Common myeloid progenitor, CD34-positive (primary cell): ENCODE measurements at regions not wholly inside any gene's neighbourhood (a gene's known extent, or its start where the extent isn't known, plus 50 kb on each side); places are given as distances from the start of the nearest gene placed in this dataset.

ENCODE experiments used
- CTCF ChIA-PET: fragments of 350-600 bp; sonication (Branson Sonifier 250); formaldehyde crosslinking; loops from one replicate; lab custom pipeline; 2021; ENCODE audit warnings: antibody characterized with exemption; lab: Charles Lee
- POLR2A ChIA-PET: fragments of 350-600 bp; sonication (Branson Sonifier 250); formaldehyde crosslinking; loops from one replicate; lab custom pipeline; 2021; ENCODE audit warnings: antibody characterized with exemption; lab: Charles Lee
- DNase-seq, 3 donors: peaks; one replicate each; pipeline versions ENCODE4 v3.0.0 to v3.0.0-alpha.2; 2013
- H3K27ac ChIP-seq, 2 experiments: 1 replicate in 1 of 2; 2 replicates in 1 of 2; pipeline ENCODE4 v1.7.0; 2013; ENCODE audit warnings: inconsistent platforms in 2 of 2, low read length in 2 of 2, mild to moderate bottlenecking in 2 of 2, low read depth in 1 of 2, moderate library complexity in 1 of 2; ENCODE audit not compliant: severe bottlenecking in 2 of 2, insufficient read depth in 1 of 2, poor library complexity in 1 of 2
- H3K27me3 ChIP-seq, 5 experiments: replicated peaks in 2 of 5; 1 replicate in 3 of 5; 2 replicates in 2 of 5; pipeline versions ENCODE4 v1.6.1 to v1.7.0; 2013; ENCODE audit warnings: low read length in 4 of 5, mild to moderate bottlenecking in 2 of 5, moderate library complexity in 2 of 5, inconsistent platforms in 1 of 5; ENCODE audit not compliant: insufficient read depth in 5 of 5, control insufficient read depth in 4 of 5
- H3K36me3 ChIP-seq, 4 experiments: 1 replicate in 2 of 4; 2 replicates in 2 of 4; pipeline versions ENCODE4 v1.6.1 to v1.7.0; 2013; ENCODE audit warnings: low read length in 3 of 4, control low read depth in 1 of 4, mild to moderate bottlenecking in 1 of 4; ENCODE audit not compliant: control insufficient read depth in 4 of 4, insufficient read depth in 4 of 4
- H3K4me1 ChIP-seq, 4 experiments: 1 replicate in 3 of 4; 2 replicates in 1 of 4; pipeline versions ENCODE4 v1.6.1 to v1.7.1; 2013; ENCODE audit warnings: low read length in 3 of 4, mild to moderate bottlenecking in 3 of 4, control low read depth in 1 of 4, inconsistent platforms in 1 of 4, moderate library complexity in 1 of 4; ENCODE audit not compliant: control insufficient read depth in 4 of 4, insufficient read depth in 4 of 4; ENCODE audit errors: control extremely low read depth in 1 of 4
- H3K4me3 ChIP-seq, 7 experiments: 1 replicate in 4 of 7; 2 replicates in 3 of 7; pipeline versions ENCODE4 v1.5.1 to v1.7.0; 2013; ENCODE audit warnings: mild to moderate bottlenecking in 7 of 7, low read length in 6 of 7, moderate library complexity in 6 of 7, inconsistent platforms in 2 of 7, low read depth in 2 of 7, control low read depth in 1 of 7; ENCODE audit not compliant: insufficient read depth in 4 of 7, control insufficient read depth in 1 of 7; ENCODE audit errors: extremely low read depth in 1 of 7
- H3K9me3 ChIP-seq, 5 experiments: 1 replicate in 4 of 5; 2 replicates in 1 of 5; pipeline versions ENCODE4 v1.6.1 to v1.7.1; 2013; ENCODE audit warnings: low read length in 4 of 5, mild to moderate bottlenecking in 2 of 5, inconsistent platforms in 1 of 5, low read depth in 1 of 5, moderate library complexity in 1 of 5; ENCODE audit not compliant: control insufficient read depth in 4 of 5, insufficient read depth in 2 of 5; ENCODE audit errors: control extremely low read depth in 1 of 5
- WGBS: methylation state at CpG from one replicate; pipeline ENCODE4 v1.1.5; 2013; ENCODE audit not compliant: insufficient coverage; 5-methylcytosine and 5-hydroxymethylcytosine counted together

DNA sequence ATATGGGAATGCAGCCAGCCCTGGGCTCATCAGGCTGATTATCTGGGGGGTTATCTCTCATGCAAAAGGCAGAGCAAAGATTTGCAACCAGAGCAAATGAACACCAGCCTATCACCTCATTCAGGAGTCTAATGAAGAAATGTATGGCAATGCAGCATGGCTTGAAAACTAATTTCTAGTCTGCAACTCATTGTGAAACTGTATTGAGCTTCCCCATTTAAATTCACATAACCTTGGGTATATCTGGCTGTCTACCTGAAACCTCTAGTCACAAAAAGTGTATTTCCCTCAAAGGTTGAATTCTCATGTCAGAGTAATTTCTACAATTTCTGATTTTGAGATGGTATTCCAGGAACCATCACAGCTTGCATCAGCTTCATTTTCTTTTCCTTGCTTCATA is 240.0 kb downstream of the SDHAF3 start:
- Histone ChIP-seq H3K27ac (no peak overlapping the region), H3K36me3 (no peaks in the 10 kb centered on the region), H3K27me3 (no peaks in the 10 kb centered on the region), H3K4me3 (no peak overlapping the region), H3K9me3 (no peaks in the 10 kb centered on the region), H3K4me1 (no peaks in the 10 kb centered on the region)
- DNase-seq, result no peak
- POLR2A ChIA-PET, result no interaction called here
- CTCF ChIA-PET, result no interaction called here

DNA sequence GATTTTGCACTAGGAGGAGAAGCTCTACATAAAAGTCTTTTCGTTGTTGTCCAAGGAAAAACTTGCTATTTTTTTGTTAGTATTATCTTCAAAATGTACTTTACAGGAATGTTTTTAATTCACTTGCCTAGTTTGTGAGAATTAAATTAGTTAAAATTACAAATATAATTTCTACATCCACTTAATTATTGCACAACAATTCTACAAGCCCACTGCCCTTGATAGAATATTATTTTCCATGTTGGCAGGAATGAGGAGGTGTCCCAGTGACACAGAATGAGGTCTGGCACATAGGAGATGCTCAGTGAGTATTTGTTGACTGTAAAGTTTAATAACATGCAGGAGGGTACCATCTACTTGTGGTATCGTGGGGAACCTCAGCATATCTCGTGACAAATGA is 255.4 kb downstream of the SDHAF3 start:
- no CpG with 5 or more reads among the region's 3 CpGs for WGBS
- ChIA-PET CTCF (no interaction called here), POLR2A (no interaction called here)
- no peak overlapping the region for H3K4me3 ChIP-seq
- no peaks in the 10 kb centered on the region for H3K27me3 ChIP-seq
- H3K4me1 ChIP-seq, result no peaks in the 10 kb centered on the region
- H3K36me3 ChIP-seq, result no peaks in the 10 kb centered on the region
- no peak overlapping the region for H3K27ac ChIP-seq
- no peaks in the 10 kb centered on the region for H3K9me3 ChIP-seq
- no peak for DNase-seq

DNA sequence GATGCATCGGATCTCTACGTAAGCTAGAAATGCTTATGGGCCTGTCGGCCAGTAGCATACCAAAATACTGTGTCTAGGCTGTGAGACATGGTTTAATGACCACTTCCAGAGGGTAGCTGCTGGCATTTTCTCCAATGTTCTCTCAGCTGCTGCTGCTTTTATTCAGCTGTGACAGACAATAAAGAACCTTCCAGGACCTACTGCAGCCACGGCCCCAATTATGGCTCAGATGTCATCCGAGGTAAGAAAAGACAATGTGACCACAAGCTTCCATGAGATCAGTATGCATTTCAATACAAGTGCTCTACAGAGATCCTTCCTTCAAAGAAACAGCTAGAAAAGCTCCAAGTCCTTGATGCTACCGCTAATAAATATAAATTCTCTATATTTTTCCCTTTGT is 256.2 kb downstream of the SDHAF3 start:
- ChIA-PET POLR2A (no interaction called here), CTCF (interaction anchor here (1.1 kb wide), 1 partner anchor 22 kb away, joined by 3 read pairs; no protein-coding TSS in a partner anchor)
- Histone ChIP-seq H3K4me1 (no peaks in the 10 kb centered on the region), H3K4me3 (no peak overlapping the region), H3K36me3 (no peaks in the 10 kb centered on the region), H3K27me3 (no peaks in the 10 kb centered on the region), H3K27ac (no peak overlapping the region), H3K9me3 (no peaks in the 10 kb centered on the region)
- 98% methylated on average over 5 of the region's 6 CpGs for WGBS
- no peak for DNase-seq

DNA sequence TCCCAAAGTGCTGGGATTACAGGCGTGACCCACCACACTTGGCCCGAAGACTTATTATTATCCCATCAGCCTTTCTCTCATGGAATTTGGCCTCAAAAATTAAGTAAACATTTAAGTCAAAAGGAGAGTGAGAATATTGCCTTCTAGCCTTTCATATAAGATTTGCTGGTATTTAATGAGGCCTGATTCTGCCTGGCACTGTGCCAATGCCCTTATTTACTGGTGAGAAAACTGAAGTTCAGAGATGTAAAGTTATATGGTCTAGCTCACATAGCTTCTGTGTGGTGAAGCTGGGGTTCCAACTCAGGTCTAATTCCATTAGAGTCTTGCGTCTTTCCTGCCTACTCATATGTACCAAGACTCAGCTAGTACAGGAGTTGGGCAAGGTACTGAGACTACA is 260.2 kb downstream of the SDHAF3 start:
- 100% methylated on average over 1 of the region's 3 CpGs for WGBS
- H3K4me1 ChIP-seq, result no peaks in the 10 kb centered on the region
- DNase-seq, result no peak
- H3K36me3 ChIP-seq, result no peaks in the 10 kb centered on the region
- POLR2A ChIA-PET, result no interaction called here
- H3K4me3 ChIP-seq, result no peak overlapping the region
- no peaks in the 10 kb centered on the region for H3K27me3 ChIP-seq
- CTCF ChIA-PET, result no interaction called here
- no peak overlapping the region for H3K27ac ChIP-seq
- no peaks in the 10 kb centered on the region for H3K9me3 ChIP-seq

DNA sequence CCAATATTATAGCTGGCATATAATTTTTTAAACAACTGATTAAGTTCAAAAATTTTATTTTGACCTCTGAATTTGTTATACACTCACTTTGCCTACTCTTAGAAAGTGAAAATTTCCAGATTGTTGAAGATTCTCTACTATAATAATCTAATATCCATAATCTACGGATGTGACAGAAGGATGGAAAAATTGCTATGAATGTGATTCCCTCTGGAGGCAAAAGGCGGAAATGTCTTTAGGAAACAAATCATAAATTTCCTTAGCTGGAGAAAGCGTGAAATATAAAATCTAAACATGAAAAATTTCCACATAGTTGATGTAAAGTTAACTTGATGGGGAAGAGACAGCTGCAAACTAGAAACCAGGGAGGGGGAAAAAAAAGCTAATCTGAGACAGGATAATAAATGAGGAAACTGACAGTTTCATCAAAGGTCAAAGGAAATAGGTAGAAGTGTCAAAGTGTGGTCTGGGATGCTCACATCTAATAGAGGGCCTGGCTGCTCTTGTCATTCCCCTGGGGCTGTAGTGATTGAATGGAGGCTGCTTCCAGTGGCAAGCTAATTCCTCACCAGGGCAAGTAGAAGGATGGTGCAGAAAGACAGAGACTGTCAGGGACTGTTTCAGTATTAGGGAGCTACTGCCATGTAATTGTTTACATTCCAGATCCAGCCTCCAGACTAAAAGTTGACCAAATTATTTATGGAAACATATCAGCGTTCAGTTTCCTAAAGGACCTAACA is 264.5 kb downstream of the SDHAF3 start:
- H3K27me3 ChIP-seq, result no peaks in the 10 kb centered on the region
- no peaks in the 10 kb centered on the region for H3K4me1 ChIP-seq
- CTCF ChIA-PET, result interaction anchor here (0.6 kb wide), 1 partner anchor 126 kb away, joined by 3 read pairs; no protein-coding TSS in a partner anchor
- H3K4me3 ChIP-seq, result no peak overlapping the region
- DNase-seq, result no peak
- H3K27ac ChIP-seq, result no peak overlapping the region
- POLR2A ChIA-PET, result no interaction called here
- no peaks in the 10 kb centered on the region for H3K9me3 ChIP-seq
- WGBS, result 86% methylated on average over 1 of the region's 4 CpGs
- no peaks in the 10 kb centered on the region for H3K36me3 ChIP-seq

DNA sequence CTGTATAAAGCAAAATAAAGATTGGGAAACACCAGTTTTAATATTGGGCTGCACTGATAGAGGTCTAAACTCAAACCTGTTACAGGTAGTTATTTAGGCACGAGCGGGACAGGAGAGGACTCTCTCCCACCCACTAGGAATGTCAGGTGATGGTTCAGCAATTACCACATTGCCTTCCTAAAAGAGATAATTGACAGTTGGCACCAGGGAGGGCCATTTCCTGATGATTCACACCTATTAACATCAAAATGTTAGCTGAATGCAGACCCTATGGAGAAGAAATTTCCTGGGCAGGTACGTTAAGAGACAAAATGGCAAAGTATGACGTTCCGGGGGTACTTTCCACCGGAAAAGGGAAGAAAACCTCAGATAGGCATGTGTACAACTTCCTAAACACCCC is 272.6 kb downstream of the SDHAF3 start:
- Histone ChIP-seq H3K27ac (no peak overlapping the region), H3K4me3 (no peak overlapping the region), H3K9me3 (no peaks in the 10 kb centered on the region), H3K36me3 (no peaks in the 10 kb centered on the region), H3K4me1 (no peaks in the 10 kb centered on the region), H3K27me3 (no peaks in the 10 kb centered on the region)
- no peak for DNase-seq
- POLR2A ChIA-PET, result no interaction called here
- WGBS, result 90% methylated on average over 6 of the region's 6 CpGs
- CTCF ChIA-PET, result no interaction called here

DNA sequence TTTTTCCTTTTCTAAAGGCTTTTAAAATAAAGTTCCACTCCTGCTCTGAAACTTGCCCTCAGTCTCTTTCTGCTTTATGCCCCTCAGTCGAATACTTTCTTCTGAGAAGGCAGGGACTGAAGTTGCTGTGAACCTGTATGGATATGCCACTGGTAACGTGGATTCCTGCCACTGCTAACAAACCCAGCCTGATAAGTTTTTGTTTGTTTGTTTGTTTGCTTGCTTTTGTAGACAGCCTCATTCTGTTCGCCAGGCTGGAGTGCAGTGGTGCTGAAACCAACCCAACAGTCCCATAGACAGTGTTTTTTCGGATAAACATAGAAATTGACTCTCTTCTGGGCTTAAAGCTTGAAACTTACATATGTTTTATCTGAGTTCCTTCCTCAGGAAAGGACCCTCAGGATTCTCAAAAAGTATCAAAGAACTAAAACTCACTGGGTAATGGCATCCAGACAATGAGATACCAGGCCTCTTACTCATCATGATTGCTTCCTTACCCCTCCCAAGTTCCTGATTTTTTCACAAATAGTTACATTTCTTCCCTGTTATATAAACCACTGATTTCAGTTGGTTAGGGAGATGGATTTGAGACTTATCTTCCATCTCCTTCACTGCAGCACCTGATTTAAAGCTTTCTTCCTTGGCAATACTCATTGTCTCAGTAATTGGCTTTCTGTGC is 273.6 kb downstream of the SDHAF3 start:
- no peak for DNase-seq
- Histone ChIP-seq H3K4me3 (no peak overlapping the region), H3K9me3 (no peaks in the 10 kb centered on the region), H3K27ac (no peak overlapping the region), H3K4me1 (no peaks in the 10 kb centered on the region), H3K27me3 (no peaks in the 10 kb centered on the region), H3K36me3 (no peaks in the 10 kb centered on the region)
- WGBS, result 87% methylated on average over 3 of the region's 4 CpGs
- ChIA-PET CTCF (no interaction called here), POLR2A (no interaction called here)
